Body of pancreas (tissue), 4 donors: ENCODE measurements at regions not wholly inside any gene's neighbourhood (a gene's known extent, or its start where the extent isn't known, plus 50 kb on each side); places are given as distances from the start of the nearest gene placed in this dataset.
"Not testable (repeated sequence)": the region's sequence is repeated elsewhere in the genome, so short reads cannot be mapped to it uniquely, and the experiment has no call there.

Source experiments
- ATAC-seq: fragments of 150-250 bp; one replicate; pipeline ENCODE4 v1.9.1; 2016
- DNase-seq, 4 donors: peaks; one replicate each; pipeline ENCODE4 v3.0.0-alpha.2; 2019
- H3K27ac ChIP-seq, 4 donors: fragments of 200-600 bp; sonication (generic); 1 replicate in 3 of 4; 2 replicates in 1 of 4; pipeline versions ENCODE4 v1.5.1 to v1.6.1; 2016 to 2019; ENCODE audit warnings: mild to moderate bottlenecking in 1 of 4, mixed read lengths in 1 of 4, moderate library complexity in 1 of 4
- H3K27me3 ChIP-seq, 2 donors: fragments of 200-600 bp; sonication (generic); one replicate each; pipeline ENCODE4 v1.6.0; 2016; ENCODE audit warnings: mild to moderate bottlenecking in 1 of 2
- H3K36me3 ChIP-seq, 2 donors: fragments of 200-600 bp; sonication (generic); replicated peaks in 1 of 2; 2 replicates each; pipeline ENCODE4 v1.5.1; 2016; ENCODE audit warnings: low read depth in 2 of 2; ENCODE audit not compliant: insufficient read depth in 1 of 2
- H3K4me1 ChIP-seq: fragments of 200-600 bp; sonication (generic); one replicate; pipeline ENCODE4 v1.6.0; 2016
- H3K4me3 ChIP-seq, 2 donors: fragments of 200-600 bp; sonication (generic); 1 replicate in 1 of 2; 2 replicates in 1 of 2; pipeline ENCODE4 v1.5.1; 2016 to 2019
- H3K9me3 ChIP-seq, 3 donors: fragments of 200-600 bp; sonication (generic); 1 replicate in 2 of 3; 2 replicates in 1 of 3; pipeline ENCODE4 v1.5.1; 2016
- WGBS, 2 donors: methylation state at CpG; one replicate each; pipeline ENCODE4 v1.1.5; 2017; 5-methylcytosine and 5-hydroxymethylcytosine counted together
- intact Hi-C: fragments of 100-400 bp; cut with DNase I; formaldehyde crosslinking; loops from one replicate; pipeline ENCODE4 v1.15.1; 2023
- TF ChIP-seq, protein P1 (sequence below), 7 experiments: fragments of 450-650 bp in 4 of 7; fragments of 200-600 bp in 3 of 7; sonication (generic) in 3 of 7; IDR thresholded peaks; one replicate each; pipeline ENCODE4 v1.5.1; 2016 to 2019; ENCODE audit warnings: antibody characterized with exemption in 7 of 7

DNA sequence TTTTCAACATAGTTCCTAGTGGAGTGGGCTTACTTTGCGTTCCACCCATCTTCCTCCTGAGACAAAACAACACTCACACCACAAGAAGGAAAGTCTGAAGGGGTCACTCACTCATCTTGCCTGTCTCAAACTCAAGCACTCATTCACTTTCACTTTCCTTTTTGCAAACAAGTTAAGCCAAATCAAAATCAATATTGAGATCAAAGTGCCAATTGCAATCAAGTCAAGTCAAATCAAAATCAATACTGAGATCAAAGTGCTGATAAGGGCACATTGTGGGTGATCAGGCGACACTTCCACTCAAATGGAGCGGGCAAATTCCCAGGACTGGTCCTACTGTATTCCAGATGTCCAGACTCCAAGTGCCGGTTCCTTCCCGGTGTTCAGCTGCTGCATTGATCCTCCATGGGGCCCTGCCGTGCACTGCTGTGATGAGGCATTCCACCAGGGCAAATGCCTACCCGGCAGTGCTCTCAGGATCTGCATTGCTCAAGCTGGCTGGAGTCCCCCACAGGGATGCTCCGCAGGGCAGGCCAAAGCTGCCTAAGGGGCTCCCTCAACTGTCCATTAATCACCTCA is 183.0 kb upstream of the PLGLB1 start:
- WGBS, 2 donors, result no CpG with 5 or more reads among the region's 8 CpGs
- intact Hi-C loops, result not testable (repeated sequence)

DNA sequence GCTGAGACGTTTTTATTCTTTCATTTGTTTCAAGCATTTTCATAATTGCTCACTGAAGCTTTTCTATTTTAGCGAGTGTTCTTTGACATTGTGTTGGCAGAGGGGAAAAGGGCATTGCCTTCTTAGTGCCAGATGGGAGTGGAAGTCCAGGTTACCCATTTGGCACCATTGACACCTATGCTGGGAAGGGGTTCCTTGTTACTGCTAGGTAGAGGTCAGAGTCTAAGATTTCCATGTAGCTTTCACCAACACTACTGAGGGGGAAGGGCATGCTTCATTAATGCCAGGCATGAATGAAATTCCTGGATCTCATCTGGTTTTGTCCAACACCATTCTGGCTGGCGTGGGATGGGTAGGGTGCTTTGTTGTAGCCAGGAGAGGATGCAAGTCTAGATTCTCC is 191.3 kb upstream of the PLGLB1 start:
- ATAC-seq, DNase-seq, H3K4me3 ChIP-seq, H3K4me1 ChIP-seq, intact Hi-C loops, H3K27me3 ChIP-seq, H3K27ac ChIP-seq, H3K36me3 ChIP-seq, H3K9me3 ChIP-seq: not testable (repeated sequence)
- 33% methylated on average over 1 of the region's 3 CpGs; no CpG with 5 or more reads in 1 of the 2 donors for WGBS, 2 donors

More for the DNA sequence above, 183.0 kb upstream of the PLGLB1 start:
- not testable (repeated sequence) for DNase-seq, ATAC-seq, H3K9me3 ChIP-seq, H3K36me3 ChIP-seq, H3K4me3 ChIP-seq, H3K27ac ChIP-seq, H3K27me3 ChIP-seq, H3K4me1 ChIP-seq

DNA sequence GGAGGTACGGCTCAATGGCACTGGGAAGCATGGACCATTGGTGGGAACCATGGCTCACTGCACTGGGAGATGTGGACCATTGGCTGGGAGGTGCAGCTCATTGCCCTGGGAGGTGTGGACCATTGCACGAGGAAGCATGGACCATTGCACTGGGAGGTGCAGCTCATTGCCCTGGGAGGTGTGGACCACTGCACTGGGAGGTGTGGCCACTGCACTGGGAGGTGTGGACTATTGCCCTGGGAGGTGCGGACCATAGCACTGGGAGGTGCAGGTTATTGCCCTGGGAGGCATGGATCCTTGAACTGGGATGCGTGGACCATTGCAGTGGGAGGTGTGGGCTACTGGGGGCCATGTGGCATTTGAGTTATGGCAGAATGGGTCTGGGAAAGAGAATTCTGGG is 195.4 kb upstream of the PLGLB1 start:
- H3K27ac ChIP-seq, H3K9me3 ChIP-seq, ATAC-seq, H3K4me3 ChIP-seq, H3K27me3 ChIP-seq, H3K36me3 ChIP-seq, H3K4me1 ChIP-seq, DNase-seq, intact Hi-C loops: not testable (repeated sequence)
- WGBS, 2 donors, result 80% methylated on average over 1 of the region's 4 CpGs; no CpG with 5 or more reads in 1 of the 2 donors

DNA sequence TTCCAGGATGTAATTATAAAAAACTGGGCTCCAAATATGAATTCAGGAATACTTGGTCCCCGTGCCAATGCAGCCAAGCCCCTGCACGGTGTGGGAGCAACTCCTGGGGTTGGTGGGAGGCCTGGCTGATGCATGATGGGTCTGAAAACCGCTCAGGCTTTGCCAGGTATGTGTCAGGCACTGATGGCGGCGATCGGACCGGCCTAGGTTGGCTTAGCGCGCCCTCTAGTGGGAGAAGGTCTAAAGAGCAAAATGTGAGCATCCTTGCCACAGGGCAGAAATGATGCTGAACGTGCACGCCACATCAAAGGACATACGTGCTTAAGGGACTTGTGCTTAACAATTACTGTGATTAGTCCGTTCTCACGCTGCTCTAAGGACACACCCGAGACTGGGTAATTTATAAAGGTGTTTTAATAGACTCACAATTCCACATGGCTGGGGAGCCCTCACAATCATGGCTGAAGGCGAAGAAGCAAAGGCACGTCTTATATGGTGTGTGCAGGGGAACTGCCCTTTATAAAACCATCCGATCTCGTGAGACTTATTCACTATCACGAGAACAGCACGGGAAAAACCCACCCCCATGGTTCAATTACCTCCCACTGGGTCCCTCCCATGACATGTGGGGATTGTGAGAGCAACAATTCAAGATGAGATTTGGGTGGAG is 196.2 kb upstream of the PLGLB1 start:
- TF ChIP-seq, protein P1, sequence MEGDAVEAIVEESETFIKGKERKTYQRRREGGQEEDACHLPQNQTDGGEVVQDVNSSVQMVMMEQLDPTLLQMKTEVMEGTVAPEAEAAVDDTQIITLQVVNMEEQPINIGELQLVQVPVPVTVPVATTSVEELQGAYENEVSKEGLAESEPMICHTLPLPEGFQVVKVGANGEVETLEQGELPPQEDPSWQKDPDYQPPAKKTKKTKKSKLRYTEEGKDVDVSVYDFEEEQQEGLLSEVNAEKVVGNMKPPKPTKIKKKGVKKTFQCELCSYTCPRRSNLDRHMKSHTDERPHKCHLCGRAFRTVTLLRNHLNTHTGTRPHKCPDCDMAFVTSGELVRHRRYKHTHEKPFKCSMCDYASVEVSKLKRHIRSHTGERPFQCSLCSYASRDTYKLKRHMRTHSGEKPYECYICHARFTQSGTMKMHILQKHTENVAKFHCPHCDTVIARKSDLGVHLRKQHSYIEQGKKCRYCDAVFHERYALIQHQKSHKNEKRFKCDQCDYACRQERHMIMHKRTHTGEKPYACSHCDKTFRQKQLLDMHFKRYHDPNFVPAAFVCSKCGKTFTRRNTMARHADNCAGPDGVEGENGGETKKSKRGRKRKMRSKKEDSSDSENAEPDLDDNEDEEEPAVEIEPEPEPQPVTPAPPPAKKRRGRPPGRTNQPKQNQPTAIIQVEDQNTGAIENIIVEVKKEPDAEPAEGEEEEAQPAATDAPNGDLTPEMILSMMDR (IDR thresholded peaks at IDR 0.05), result peak in 3 of 7 experiments; percentile 6 to 48 (median 42)
- peak in 3 of 4 donors; percentile 61 to 70 (median 65) for DNase-seq
- intact Hi-C loops, result not testable (repeated sequence)

DNA sequence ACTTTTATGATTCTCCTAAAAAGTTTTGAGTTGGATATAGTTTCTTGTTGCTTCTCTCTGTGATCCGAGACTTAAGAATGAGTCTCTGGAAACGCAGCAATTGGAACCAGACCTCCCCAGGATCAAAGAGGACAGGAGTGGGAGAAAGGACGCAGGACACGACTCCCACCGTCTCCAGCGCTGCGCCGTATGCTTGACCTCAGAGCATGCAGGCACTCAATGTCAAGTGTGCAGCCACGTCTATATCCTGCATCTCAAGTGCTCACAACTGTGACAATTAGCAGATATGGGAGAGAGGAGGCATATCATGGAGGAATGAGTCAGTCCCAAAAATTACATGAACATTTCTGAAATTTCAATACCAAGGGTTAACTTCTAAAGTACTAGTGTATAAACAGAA is 199.0 kb upstream of the PLGLB1 start:
- intact Hi-C loops, DNase-seq: not testable (repeated sequence)
- WGBS, 2 donors, result 69 to 73% methylated on average over 9 of the region's 9 CpGs

More for the DNA sequence above, 196.2 kb upstream of the PLGLB1 start:
- H3K27me3 ChIP-seq, H3K36me3 ChIP-seq, H3K9me3 ChIP-seq, H3K4me3 ChIP-seq, H3K4me1 ChIP-seq, H3K27ac ChIP-seq: not testable (repeated sequence)
- ATAC-seq, result peak; percentile 83
- 0 to 1% methylated on average over 2 to 7 of the region's 21 CpGs for WGBS, 2 donors

DNA sequence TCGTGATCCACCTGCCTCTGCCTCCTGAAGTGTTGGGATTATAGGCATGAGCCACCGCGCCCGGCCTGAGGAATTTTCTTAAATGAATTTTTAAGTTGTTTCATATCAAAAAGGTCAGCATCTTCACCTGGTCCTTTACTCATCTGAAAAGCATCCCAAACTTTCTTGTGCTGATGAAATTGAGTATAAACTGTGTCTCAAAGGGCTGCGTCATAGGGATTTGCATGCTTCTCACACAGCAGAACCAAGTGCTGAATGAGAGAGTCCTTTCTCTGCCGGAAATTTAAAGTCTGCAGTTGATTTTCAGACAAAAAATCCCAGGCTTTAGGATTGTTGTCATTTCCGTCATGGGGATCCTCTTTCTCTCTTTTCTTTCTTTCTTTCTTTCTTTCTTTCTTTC is 200.5 kb upstream of the PLGLB1 start:
- intact Hi-C loops, H3K9me3 ChIP-seq, ATAC-seq, H3K27me3 ChIP-seq, DNase-seq, H3K4me1 ChIP-seq, H3K4me3 ChIP-seq, H3K36me3 ChIP-seq, H3K27ac ChIP-seq: not testable (repeated sequence)
- whole genome bisulfite sequencing, 2 donors, result 64 to 87% methylated on average over 7 of the region's 7 CpGs

More for the DNA sequence above, 199.0 kb upstream of the PLGLB1 start:
- not testable (repeated sequence) for H3K4me1 ChIP-seq, H3K4me3 ChIP-seq, H3K27me3 ChIP-seq, H3K9me3 ChIP-seq, H3K36me3 ChIP-seq, ATAC-seq, H3K27ac ChIP-seq

DNA sequence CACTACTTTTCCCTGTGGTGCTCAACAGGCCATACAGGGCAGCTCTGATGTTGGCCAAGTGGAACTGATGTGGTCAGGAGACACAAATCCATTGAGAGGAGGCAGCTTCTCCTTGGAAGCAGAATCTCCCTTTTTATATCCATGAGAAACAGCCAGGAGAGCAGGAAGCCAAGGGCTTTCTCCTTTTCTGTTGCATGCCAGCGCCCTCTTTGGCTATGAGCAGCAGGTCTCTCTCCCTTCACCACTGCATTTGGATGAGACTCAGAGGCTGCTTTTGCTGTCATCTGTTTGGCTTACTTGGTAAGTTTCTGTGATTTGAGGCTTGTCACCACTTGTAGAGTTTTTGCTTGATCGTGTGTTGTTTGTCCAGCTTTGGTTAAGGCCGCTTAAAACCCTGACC is 202.2 kb upstream of the PLGLB1 start:
- intact Hi-C loops, H3K27ac ChIP-seq, H3K36me3 ChIP-seq, DNase-seq, H3K9me3 ChIP-seq, ATAC-seq, H3K4me3 ChIP-seq, H3K27me3 ChIP-seq, H3K4me1 ChIP-seq: not testable (repeated sequence)
- 20 to 63% methylated on average over 2 of the region's 3 CpGs for WGBS, 2 donors
